ENCODE measurements at regions not wholly inside any gene's neighbourhood (a gene's known extent, or its start where the extent isn't known, plus 50 kb on each side); places are given as distances from the start of the nearest gene placed in this dataset.

DNA sequence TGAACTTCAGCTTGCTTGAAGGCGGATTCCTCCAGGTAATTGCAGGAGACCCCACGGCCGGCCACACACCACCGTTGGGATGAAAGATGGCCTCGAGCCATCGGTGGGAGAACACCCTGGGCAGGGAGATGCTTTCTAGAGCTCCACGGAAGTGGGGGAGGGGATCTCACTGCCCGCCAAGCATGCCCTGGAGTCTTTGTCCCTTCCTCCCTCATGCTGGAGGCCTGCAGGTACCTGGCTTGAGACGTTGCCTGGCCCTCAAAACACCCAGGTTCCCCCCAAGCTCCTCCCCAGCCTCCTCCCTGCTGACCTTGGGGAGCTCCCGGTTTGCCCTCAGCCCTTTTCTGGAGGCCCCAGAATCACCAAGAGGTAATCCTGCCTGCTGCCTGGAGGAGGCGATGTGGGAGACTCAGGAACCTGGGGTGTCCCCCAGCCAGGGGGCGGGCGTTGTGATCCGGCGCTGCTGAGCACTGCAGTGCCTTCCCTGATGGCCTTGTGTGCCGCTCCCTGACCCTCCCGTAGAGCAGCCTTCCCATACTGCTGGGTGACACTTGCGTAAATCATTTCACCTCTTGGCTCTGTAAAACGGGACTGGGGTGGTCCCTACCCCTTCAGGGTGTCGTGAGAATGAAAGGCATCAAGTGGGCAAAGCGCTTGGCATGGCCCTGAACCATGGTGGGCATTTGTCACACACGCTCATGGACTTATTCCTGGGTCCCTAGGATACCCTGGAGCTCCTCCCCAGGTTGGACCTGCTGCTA is 91.4 kb downstream of the CEBPB start (continued):
- TF ChIP-seq, protein P1, sequence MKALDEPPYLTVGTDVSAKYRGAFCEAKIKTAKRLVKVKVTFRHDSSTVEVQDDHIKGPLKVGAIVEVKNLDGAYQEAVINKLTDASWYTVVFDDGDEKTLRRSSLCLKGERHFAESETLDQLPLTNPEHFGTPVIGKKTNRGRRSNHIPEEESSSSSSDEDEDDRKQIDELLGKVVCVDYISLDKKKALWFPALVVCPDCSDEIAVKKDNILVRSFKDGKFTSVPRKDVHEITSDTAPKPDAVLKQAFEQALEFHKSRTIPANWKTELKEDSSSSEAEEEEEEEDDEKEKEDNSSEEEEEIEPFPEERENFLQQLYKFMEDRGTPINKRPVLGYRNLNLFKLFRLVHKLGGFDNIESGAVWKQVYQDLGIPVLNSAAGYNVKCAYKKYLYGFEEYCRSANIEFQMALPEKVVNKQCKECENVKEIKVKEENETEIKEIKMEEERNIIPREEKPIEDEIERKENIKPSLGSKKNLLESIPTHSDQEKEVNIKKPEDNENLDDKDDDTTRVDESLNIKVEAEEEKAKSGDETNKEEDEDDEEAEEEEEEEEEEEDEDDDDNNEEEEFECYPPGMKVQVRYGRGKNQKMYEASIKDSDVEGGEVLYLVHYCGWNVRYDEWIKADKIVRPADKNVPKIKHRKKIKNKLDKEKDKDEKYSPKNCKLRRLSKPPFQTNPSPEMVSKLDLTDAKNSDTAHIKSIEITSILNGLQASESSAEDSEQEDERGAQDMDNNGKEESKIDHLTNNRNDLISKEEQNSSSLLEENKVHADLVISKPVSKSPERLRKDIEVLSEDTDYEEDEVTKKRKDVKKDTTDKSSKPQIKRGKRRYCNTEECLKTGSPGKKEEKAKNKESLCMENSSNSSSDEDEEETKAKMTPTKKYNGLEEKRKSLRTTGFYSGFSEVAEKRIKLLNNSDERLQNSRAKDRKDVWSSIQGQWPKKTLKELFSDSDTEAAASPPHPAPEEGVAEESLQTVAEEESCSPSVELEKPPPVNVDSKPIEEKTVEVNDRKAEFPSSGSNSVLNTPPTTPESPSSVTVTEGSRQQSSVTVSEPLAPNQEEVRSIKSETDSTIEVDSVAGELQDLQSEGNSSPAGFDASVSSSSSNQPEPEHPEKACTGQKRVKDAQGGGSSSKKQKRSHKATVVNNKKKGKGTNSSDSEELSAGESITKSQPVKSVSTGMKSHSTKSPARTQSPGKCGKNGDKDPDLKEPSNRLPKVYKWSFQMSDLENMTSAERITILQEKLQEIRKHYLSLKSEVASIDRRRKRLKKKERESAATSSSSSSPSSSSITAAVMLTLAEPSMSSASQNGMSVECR (CRISPR knock-in tag; IDR thresholded peaks at IDR 0.05), result no peak
- TF ChIP-seq ZBED1 (IDR thresholded peaks at IDR 0.05), result no peak
- TF ChIP-seq IFI16 (CRISPR knock-in tag; IDR thresholded peaks at IDR 0.05), result no peak
- no peak for TF ChIP-seq TEAD1 (CRISPR knock-in tag; IDR thresholded peaks at IDR 0.05)
- TF ChIP-seq, protein P2, sequence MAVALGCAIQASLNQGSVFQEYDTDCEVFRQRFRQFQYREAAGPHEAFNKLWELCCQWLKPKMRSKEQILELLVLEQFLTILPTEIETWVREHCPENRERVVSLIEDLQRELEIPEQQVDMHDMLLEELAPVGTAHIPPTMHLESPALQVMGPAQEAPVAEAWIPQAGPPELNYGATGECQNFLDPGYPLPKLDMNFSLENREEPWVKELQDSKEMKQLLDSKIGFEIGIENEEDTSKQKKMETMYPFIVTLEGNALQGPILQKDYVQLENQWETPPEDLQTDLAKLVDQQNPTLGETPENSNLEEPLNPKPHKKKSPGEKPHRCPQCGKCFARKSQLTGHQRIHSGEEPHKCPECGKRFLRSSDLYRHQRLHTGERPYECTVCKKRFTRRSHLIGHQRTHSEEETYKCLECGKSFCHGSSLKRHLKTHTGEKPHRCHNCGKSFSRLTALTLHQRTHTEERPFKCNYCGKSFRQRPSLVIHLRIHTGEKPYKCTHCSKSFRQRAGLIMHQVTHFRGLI (CRISPR knock-in tag; IDR thresholded peaks at IDR 0.05), result no peak
- no peak for TF ChIP-seq ETV5 (CRISPR knock-in tag; IDR thresholded peaks at IDR 0.05; ENCODE audit: low read depth)
- no peak for TF ChIP-seq DNMT1 (IDR thresholded peaks at IDR 0.05)
- no peak for TF ChIP-seq TEAD4 (IDR thresholded peaks at IDR 0.05; ENCODE audit: low read length)
- TF ChIP-seq TEAD4 (CRISPR knock-in tag; IDR thresholded peaks at IDR 0.05; ENCODE audit: borderline replicate concordance), result no peak
- TF ChIP-seq PHTF2 (CRISPR knock-in tag; IDR thresholded peaks at IDR 0.05), result no peak
- 0 out of 2 replicates have a peak, but pooled peaks have one; percentile 17 for TF ChIP-seq KLF16 (IDR thresholded peaks at IDR 0.05)
- TF ChIP-seq, protein P3, sequence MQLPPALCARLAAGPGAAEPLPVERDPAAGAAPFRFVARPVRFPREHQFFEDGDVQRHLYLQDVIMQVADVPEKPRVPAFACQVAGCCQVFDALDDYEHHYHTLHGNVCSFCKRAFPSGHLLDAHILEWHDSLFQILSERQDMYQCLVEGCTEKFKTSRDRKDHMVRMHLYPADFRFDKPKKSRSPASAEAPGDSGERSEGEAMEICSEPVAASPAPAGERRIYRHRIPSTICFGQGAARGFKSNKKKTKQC (CRISPR knock-in tag; IDR thresholded peaks at IDR 0.05), result no peak
- TF ChIP-seq NR3C1 (CRISPR knock-in tag; IDR thresholded peaks at IDR 0.05), result no peak

Data from K562 (cell line).